GM21717 (cell line): ENCODE measurements at regions not wholly inside any gene's neighbourhood (a gene's known extent, or its start where the extent isn't known, plus 50 kb on each side); places are given as distances from the start of the nearest gene placed in this dataset.
"Not testable (repeated sequence)": the region's sequence is repeated elsewhere in the genome, so short reads cannot be mapped to it uniquely, and the experiment has no call there.

Experiments used
- ATAC-seq: cut with Tn5 transposase; IDR thresholded peaks from one replicate; pipeline ENCODE4 v1.9.1; 2021; ENCODE audit warnings: mild to moderate bottlenecking, moderate library complexity; ENCODE audit not compliant: unreplicated experiment

DNA sequence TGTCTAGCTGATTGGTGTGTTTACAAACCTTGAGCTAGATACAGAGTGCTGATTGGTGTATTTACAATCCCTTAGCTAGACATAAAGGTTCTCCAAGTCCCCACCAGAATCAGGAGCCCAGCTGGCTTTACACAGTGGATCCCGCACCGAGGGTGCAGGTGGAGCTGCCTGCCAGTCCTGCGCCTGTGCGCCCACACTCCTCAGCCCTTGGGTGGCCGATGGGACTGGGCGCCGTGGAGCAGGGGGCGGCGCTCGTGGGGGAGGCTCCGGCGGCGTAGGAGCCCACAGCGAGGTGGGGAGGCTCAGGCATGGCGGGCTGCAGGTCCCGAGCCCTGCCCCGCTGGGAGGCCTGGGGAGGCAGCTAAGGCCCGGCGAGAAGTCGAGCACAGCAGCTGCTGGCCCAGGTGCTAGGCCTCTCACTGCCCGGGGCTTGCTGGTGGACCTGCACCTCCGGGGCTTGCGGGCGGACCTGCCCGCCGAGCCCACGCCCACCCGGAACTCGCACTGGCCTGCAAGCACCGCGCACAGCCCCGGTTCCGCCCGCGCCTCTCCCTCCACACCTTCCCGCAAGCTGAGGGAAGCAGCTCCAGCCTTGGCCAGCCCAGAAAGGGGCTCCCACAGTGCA lies 51.0 kb upstream of the CDYL start:
- not testable (repeated sequence) for ATAC-seq

DNA sequence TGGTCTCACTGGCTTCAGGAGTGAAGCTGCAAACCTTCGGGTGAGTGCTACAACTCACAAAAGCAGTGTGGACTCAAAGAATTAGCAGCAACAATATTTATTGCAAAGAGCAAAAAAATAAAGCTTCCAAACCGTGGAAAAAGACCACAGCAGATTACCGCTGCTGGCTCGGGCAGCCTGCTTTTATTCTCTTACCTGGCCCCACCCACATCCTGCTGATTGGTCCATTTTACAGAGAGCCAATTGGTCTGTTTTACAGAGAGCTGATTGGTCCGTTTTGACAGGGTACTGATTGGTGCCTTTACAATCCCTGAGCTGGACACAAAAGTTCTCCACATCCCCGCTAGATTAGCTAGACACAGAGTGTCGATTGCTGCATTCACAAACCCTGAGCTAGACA lies 51.5 kb upstream of the CDYL start:
- not testable (repeated sequence) for ATAC-seq

DNA sequence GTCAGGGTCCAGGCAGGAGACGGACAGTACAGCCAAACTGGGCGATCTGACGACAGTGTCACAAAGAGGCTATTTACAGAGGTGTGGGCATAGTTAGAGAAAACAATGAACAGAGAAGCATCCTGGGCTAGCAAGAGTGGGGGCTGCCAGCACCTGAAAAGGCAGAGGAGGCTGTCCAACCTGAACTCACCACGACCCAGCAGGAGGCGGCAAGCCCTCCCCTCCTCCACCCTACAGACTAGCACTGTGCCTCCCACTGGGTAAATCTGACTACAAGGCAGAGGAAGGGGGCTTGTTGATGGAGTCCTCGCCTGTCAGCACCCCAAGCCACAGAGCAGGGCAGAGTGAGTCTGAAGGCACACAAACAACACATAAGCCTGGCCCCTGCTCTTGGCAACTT lies 52.8 kb upstream of the CDYL start:
- ATAC-seq, result no peak

- not testable (repeated sequence) for ATAC-seq
These were observed 54.8 kb upstream of the CDYL start for GRCh38 chr6:4721368-4721767.

- no peak for ATAC-seq
These were observed 56.7 kb upstream of the CDYL start for GRCh38 chr6:4719491-4719890.

DNA sequence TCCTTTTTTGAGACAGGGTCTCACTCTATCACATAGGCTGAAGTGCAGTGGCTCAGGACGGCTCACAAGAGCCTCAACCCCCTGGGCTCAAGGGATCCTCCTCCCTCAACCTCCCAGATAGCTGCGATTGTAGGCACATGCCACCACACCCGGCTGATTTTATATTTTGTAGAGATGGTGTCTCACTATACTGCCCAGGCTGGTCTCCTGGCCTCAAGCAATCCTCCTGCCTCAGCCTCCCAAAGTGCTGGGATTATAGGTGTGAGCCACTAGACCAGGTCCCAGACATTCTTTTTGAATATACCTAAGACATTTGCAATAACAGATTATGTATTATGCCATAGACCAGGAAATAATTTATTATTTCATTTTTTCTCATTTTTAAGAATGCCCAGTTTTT lies 58.3 kb upstream of the CDYL start:
- ATAC-seq, result no peak

DNA sequence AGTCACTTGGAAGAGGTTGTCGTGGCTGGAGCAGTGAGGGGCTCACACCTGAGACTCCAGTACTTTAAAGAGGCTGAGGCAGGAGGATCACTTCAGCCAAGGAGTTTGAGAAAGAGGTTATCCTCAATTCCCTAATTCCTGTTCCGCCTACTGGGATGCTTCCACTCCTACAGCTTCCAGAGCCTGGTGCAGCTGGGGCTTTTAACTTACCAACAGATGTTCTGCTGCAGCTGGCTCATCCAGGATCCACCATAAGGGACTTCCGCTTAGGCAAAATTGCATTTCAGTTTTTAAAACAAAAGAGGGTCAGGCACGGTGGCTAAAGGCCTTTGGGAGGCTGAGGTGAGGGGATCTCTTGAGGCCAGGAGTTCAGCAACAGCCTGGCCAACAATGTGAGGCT lies 59.1 kb upstream of the CDYL start:
- no peak for ATAC-seq

DNA sequence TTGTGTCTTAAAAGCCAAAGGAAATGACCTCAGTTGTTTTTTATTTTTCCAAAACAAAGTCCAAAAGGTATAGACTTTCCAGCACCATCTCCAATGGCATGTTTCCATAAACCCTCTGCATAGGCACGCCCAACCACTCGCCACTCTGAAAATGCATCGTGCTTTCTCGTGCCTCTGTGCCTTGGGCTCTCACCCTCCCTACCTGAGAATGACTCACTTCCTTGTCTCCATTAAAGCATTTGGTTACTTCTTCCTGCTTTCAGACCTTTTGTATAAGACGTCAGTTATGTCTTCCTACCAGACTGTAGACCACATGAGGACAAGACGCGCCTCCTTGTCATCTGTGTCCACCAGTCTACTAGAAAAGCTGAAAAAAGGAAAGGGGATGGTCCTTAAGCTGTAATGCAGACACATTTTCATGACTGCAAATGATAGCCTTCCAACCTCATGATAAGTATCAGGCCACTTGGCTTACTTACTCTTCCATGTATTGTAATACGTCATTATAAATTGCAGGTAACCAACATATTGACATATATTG lies 61.2 kb upstream of the CDYL start:
- no peak for ATAC-seq

GRCh38 chr6:4712291-4712690 lies 63.9 kb upstream of the CDYL start:
- ATAC-seq, result no peak

- no peak for ATAC-seq
These were observed 69.2 kb upstream of the CDYL start for GRCh38 chr6:4707011-4707410.

DNA sequence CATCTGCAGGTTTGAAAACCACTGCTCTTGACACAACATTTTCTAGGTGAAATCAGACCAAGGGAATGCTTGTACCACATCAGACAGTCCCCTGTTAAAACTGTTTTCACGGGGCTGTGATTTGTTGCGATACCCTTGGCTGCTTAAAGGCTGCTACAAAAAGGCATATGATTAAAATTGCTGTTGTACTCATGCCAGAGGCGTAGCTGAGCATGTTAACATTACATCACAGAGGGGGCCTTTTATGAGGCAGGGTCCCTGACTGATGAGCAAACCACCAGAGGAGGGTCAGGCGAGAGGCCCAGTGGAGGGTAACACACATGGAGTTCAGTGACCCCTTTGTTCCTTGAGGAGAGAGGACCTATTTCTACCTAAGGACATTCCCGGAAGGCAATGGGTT lies 70.4 kb upstream of the CDYL start:
- ATAC-seq, result no peak

DNA sequence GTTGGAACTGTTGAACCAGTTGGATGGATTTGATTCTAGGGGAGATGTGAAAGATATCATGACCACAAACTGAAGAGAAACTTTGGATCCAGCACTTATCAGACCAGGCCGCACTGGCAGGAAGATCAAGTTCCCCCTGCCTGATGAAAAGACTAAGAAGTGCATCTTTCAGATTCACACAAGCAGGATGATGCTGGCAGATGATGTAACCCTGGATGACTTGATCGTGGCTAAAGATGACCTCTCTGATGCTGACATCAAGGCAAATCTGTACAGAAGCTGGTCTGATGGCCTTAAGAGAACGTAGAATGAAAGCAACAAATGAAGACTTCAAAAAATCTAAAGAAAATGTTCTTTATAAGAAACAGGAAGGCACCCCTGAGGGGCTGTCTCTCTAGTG lies 72.8 kb upstream of the CDYL start:
- ATAC-seq, result no peak

- no peak for ATAC-seq
These were observed 77.1 kb upstream of the CDYL start for GRCh38 chr6:4698901-4699659.

- ATAC-seq, result no peak
These were observed 82.8 kb upstream of the CDYL start for GRCh38 chr6:4693173-4693970.

- no peak for ATAC-seq
These were observed 83.5 kb upstream of the CDYL start for GRCh38 chr6:4692664-4693063.

DNA sequence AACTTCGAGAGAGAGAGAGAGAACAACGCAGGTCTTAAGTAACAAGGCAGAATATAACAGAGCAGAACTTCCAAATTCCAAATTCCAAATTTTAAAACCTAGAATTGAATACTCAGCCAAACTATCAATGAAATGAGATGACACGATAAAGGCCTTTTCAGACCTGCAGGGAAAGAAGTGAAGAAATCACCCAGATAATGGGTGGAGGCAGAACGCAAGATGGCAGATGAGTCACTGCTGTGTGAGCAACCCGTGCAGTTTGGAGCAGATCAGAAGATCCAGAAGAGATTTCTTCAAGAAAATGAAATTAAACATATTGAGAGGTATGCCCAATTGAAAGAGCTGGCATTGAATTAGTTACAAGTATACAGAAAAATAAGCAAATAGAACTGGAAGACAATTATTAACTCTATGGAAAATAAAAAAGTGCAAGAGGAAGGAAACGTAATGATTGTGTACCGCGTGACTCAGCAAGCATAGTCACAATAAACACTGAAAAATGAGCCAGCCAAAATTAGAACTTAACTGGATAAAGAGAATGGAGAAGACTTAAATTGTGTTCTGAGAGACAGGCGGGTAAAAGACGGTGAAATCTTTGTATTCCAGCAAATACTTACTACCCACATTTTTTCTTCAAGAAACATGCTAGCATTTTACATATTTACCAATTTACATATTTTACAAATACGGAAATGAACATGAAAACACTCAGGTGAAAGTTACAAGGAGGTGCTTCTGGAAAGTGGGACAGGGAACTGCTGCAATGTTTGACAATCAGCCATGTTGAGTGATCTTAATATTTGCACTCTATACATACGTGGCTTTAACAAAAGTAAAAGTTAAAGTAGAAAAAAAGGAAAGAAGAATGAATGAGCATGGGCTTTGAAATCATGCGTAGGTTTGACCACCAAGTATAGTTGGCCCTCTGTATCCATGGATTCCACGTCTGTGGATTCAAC lies 87.9 kb upstream of the CDYL start:
- ATAC-seq, result no peak

GRCh38 chr6:4687656-4687988 lies 88.6 kb upstream of the CDYL start:
- ATAC-seq, result no peak

DNA sequence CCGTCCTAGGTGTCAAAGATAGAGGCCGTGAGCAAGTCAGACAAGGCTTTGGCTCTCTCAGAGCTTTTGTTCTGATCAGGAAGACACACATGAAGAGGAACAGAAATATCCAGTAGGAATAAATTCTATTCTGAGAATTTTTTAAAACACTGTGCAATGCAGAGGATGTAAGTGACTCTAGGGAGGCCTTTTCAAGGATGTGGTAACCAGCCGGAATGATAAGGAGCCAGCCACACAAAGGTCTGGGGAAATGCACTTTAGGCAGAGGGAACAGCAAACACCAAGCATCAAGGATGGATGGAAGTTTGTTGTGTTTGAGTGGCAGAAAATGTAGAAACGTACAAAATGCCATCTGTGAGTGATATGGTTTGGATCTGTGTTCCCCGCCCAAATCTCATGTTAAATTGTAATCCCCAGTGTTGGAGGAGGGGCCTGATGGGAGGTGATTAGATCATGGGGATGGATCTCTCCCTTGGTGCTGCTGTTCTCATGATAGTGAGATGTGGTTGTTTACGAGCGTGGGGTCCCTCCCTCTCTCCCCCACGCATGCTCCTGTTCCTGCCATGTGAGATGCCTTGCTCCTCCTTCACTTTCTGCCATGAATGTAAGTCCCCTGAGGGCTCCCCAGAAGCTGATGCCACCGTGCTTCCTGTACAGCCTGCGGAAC lies 93.6 kb upstream of the CDYL start:
- ATAC-seq, result no peak

DNA sequence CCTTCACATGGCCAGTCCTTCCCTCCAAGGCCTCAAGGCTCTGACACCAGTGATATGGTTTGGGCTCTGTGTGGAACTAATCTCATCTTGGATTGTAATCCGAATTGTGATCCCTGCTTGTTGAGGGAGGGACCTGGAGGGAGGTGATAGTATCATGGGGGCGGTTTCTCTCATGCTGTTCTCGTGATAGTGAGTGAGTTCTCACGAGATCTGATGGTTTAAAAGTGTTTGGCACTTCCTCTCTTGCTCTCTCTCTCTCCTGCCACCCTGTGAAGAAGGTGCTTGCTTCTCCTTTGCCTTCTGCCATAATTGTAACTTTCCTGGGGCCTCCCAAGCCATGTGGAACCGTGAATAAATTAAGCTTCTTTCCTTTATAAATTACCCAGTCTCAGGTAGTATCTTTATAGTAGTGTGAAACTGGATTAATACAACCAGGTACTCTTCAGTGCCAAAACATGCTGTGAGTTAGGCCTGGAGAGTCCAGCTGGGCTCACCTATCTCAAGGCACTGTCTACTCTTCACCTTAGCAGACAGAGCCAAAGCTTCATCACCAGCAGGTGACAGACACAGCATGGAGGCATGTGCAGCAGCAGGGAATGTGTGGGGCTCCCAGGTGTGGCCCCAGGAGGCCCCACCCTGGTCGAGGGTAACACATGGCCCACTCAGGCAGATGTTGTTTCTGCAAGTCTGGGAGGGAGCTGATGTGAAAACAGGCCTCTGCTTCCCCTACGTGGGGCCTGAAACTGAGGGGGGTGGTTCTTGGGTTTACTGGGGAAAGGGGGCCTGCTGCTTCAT lies 97.5 kb upstream of the CDYL start:
- ATAC-seq, result no peak

DNA sequence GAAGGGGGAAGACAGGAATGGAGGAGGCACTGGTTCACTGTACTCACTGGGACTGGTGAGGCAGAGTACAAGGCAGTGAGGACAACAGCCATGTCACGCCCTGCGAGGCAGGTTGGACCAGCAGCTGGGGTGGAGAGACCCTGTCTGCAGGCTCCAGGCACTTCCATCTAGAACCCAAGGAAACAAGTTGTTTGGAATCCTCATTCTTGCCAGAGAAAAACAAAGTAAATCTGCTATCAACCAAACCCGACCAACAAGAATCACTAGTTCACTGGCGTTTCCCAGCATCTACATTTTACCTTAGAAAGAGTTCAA lies 98.5 kb upstream of the CDYL start:
- no peak for ATAC-seq
